ENCODE measurements at regions not wholly inside any gene's neighbourhood (a gene's known extent, or its start where the extent isn't known, plus 50 kb on each side); places are given as distances from the start of the nearest gene placed in this dataset.

DNA sequence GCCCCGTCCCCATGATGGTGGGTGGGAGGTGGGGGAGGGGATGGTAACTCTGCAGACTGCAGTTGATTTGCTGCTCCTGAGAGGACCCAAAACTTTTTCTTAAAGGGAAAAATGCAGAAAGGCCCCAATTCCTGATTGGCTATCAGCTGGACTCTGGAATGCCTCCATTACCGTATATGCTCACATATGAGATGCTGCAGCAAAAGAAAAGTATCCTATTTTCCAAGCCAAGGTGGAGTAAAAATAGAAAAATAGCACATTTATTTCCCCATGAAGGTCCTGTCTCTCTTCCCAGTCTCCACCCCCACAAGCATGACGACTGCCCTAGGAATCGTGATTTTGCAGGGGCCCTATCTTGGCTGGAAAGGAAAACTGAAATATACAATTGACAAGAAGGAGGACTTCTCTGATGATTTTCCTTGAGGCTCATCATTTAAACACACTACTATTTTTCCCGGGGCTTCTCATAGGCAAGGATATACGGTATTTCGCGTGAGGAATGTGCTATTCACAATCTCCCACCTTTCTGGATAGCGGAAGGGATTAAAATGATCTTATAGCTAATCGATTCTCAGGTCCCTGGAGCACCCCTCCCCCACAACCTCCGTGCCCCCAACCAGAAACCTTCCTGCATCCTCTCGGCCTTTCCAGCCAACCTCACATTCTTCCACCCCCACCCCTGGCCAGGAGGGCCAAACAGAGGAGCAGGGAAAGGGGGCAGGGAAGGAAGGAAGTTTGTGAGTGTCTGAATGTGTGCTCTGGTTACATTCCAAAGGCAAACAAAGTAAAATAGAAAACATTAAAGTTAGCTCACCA lies 138.9 kb upstream of the CCND2 start:
- Histone ChIP-seq H3K27ac (no peak overlapping the region), H3K4me3 (no peak overlapping the region), H3K4me1 (replicated peaks in 1 of 2) (no peaks in the 10 kb centered on the region), H3K9me3 (replicated peaks in 1 of 3) (no peaks in the 10 kb centered on the region), H3K27me3 (no peaks in the 10 kb centered on the region), H3K36me3 (replicated peaks in 1 of 2) (no peaks in the 10 kb centered on the region)
- intact Hi-C loops (cut with DNase I), result no loop called here
- 48 to 54% (median 50%) methylated on average over 12 of the region's 12 CpGs for WGBS, 4 donors
- TF ChIP-seq POLR2A (IDR thresholded peaks at IDR 0.05), result no peak
- TF ChIP-seq, protein P1, sequence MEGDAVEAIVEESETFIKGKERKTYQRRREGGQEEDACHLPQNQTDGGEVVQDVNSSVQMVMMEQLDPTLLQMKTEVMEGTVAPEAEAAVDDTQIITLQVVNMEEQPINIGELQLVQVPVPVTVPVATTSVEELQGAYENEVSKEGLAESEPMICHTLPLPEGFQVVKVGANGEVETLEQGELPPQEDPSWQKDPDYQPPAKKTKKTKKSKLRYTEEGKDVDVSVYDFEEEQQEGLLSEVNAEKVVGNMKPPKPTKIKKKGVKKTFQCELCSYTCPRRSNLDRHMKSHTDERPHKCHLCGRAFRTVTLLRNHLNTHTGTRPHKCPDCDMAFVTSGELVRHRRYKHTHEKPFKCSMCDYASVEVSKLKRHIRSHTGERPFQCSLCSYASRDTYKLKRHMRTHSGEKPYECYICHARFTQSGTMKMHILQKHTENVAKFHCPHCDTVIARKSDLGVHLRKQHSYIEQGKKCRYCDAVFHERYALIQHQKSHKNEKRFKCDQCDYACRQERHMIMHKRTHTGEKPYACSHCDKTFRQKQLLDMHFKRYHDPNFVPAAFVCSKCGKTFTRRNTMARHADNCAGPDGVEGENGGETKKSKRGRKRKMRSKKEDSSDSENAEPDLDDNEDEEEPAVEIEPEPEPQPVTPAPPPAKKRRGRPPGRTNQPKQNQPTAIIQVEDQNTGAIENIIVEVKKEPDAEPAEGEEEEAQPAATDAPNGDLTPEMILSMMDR (IDR thresholded peaks at IDR 0.05), result no peak
- peak in 1 of 7 donors; percentile 42 for DNase-seq

DNA sequence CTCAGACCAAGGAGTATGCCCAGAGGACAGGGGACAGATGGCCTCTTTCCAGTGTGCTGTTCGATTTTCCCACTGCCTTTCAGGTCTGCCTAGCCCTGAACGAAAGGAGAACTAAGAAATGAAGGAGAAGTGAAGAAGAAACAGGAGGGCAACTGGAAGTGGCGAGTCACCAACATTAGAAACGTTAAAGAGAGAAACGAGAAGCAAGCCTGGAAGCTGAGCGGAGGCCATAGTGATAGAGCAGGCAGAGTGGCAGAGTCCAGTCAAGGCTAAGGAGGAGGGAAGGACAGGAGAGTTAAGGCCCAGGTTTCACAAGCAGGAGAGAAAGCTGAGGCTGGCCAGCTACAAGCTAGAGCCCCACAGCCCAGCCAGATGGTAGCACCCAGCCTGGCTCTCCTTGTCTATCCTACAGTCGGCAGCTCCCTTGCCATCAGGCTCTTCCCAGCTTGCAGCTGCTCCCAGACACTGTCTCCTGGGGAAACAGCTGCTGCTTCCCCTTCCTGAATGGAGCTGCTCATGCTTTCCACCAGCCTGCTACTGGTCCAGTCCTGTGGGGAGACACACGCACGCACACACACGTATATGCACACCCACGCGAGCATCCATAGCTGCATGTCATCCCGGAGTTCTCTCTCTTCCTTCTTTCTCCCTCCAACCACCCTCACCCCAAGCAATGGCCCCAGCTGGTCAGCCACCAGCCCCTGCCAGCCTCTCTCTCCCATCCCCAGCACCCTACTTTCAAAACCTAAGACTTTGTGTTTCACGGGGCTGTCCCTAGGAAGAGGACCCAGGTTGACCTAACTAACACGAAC lies 139.7 kb upstream of the CCND2 start:
- Histone ChIP-seq H3K27ac (no peak overlapping the region), H3K36me3 (replicated peaks in 1 of 2) (no peaks in the 10 kb centered on the region), H3K4me1 (replicated peaks in 1 of 2) (no peaks in the 10 kb centered on the region), H3K27me3 (no peaks in the 10 kb centered on the region), H3K9me3 (replicated peaks in 1 of 3) (no peaks in the 10 kb centered on the region), H3K4me3 (no peak overlapping the region)
- WGBS, 4 donors, result 61 to 65% (median 62%) methylated on average over 15 of the region's 15 CpGs
- intact Hi-C loops (cut with DNase I), result no loop called here
- TF ChIP-seq, protein P1 (IDR thresholded peaks at IDR 0.05), result no peak
- no peak for TF ChIP-seq POLR2A (IDR thresholded peaks at IDR 0.05)
- DNase-seq, result peak in 1 of 7 donors; percentile 38

DNA sequence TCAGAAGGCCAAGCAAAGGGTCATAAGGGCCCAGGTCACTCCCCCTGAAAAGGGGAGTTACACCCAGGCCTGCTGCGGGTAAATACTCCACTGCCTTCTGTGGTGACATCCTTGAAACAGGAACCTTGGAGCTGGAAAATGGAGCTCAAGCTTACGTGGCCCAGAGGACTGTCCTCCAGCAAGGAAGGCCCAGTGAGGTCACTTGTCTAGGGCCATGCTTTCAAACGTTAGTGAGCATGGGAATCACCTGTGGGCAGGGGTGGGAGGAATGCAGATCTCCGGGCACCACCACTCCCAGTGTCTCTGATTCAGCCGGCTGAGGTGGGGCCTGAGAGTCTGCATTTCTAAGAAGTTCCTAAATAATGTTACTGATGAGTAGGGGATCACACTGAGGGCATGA lies 140.5 kb upstream of the CCND2 start:
- TF ChIP-seq POLR2A (IDR thresholded peaks at IDR 0.05), result no peak
- TF ChIP-seq, protein P1 (IDR thresholded peaks at IDR 0.05), result no peak
- H3K4me1 ChIP-seq (replicated peaks in 1 of 2), result no peaks in the 10 kb centered on the region
- no peaks in the 10 kb centered on the region for H3K36me3 ChIP-seq (replicated peaks in 1 of 2)
- WGBS, 4 donors, result 77 to 86% (median 85%) methylated on average over 3 to 5 of the region's 5 CpGs
- no peaks in the 10 kb centered on the region for H3K9me3 ChIP-seq (replicated peaks in 1 of 3)
- H3K27ac ChIP-seq, result no peak overlapping the region
- no peak overlapping the region for H3K4me3 ChIP-seq
- DNase-seq, result peak in 1 of 7 donors; percentile 11
- H3K27me3 ChIP-seq, result no peaks in the 10 kb centered on the region
- intact Hi-C loops (cut with DNase I), result no loop called here

DNA sequence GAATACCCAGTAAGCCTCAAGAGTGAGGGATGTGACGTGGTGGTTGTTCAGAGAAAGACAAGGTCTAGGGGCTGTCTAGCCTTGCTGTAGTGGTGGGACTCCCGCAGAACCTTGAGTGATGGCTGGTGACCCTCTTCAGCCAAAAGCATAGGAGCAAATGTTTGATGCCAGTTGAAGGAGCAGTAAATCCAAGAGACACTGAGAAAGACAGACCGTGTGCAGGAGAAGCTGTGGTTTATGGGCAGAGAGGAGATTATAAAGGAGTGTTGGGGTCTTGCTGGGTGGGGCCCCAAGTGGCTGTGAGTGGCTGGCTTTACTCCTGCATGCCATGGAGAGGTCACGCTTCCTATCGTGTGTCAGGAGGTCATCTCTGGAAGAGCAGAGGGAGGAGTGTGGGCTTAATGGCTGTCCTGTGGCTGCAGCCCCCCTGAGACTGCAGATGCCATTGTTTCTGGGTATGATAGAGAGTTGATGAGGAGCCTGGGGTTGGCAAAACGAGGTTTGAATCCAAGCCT lies 152.0 kb upstream of the CCND2 start:
- Histone ChIP-seq H3K4me3 (no peak overlapping the region), H3K27me3 (peaks cover 6% of the 10 kb centered on the region), H3K4me1 (replicated peaks in 1 of 2) (no peaks in the 10 kb centered on the region), H3K36me3 (replicated peaks in 1 of 2) (no peaks in the 10 kb centered on the region), H3K27ac (no peak overlapping the region), H3K9me3 (replicated peaks in 1 of 3) (no peaks in the 10 kb centered on the region)
- intact Hi-C loops (cut with DNase I), result no loop called here
- TF ChIP-seq, protein P1 (IDR thresholded peaks at IDR 0.05), result no peak
- no peak for TF ChIP-seq POLR2A (IDR thresholded peaks at IDR 0.05)
- 51 to 60% (median 58%) methylated on average over 6 of the region's 6 CpGs for WGBS, 4 donors
- peak in 1 of 7 donors; percentile 20 for DNase-seq
